K562 (cell line): ENCODE measurements at regions not wholly inside any gene's neighbourhood (a gene's known extent, or its start where the extent isn't known, plus 50 kb on each side); places are given as distances from the start of the nearest gene placed in this dataset.

Experiments
- ATAC-seq: fragments of 200-7000 bp; cut with Tn5 transposase; 3 replicates; pipeline ENCODE4 v1.9.1; 2020; ENCODE audit warnings: moderate library complexity
- BruUV-seq: library from RNA; stranded (reverse); fragments of 400-500 nt; replicated peaks from 2 replicates; lab custom pipeline; 2021; lab: Mats Ljungman, UMichigan
- CTCF ChIA-PET: fragments of 300-600 bp; formaldehyde crosslinking; extraction: SDS; loops from one replicate; lab custom pipeline; 2021; ENCODE audit warnings: low intra/inter-chr PET ratio; lab: Yijun Ruan, JAX
- POLR2A ChIA-PET: fragments of 300-600, 350-650 bp; sonication (Branson Sonifier 250); formaldehyde crosslinking; extraction: SDS; loops from one replicate; lab custom pipeline; 2021; ENCODE audit warnings: antibody characterized with exemption, inconsistent platforms; lab: Yijun Ruan, JAX
- DNase-seq, 4 experiments: peaks; one replicate each; pipeline versions ENCODE4 v3.0.0 to v3.0.0-alpha.2; 2011 to 2018; ENCODE audit warnings: low spot score in 3 of 4, mixed read lengths in 3 of 4; ENCODE audit errors: extremely low read depth in 1 of 4
- FAIRE-seq: peaks from 2 replicates; lab custom pipeline; 2011; peaks lifted over from hg19 to GRCh38; lab: Jason Lieb, UNC
- H2AFZ ChIP-seq: 2 replicates; pipeline ENCODE4 v1.6.0; 2011; ENCODE audit warnings: low read depth, low read length, control low read depth, inconsistent platforms
- H3K27ac ChIP-seq: fragments of 200-600 bp; 3 replicates; pipeline ENCODE4 v1.8.0; 2011; ENCODE audit warnings: low read depth, mild to moderate bottlenecking, control low read depth, inconsistent platforms, low read length, moderate library complexity, mixed read lengths; ENCODE audit errors: extremely low read depth
- H3K27me3 ChIP-seq, 2 experiments: fragments of 300-600 bp in 1 of 2; 2 replicates in 1 of 2; 3 replicates in 1 of 2; pipeline versions ENCODE4 v1.6.0 to v1.8.0; 2011; ENCODE audit warnings: inconsistent platforms in 2 of 2, low read length in 2 of 2, mild to moderate bottlenecking in 1 of 2, mixed read lengths in 1 of 2, moderate library complexity in 1 of 2; ENCODE audit not compliant: control insufficient read depth in 2 of 2, insufficient read depth in 2 of 2
- H3K36me3 ChIP-seq: fragments of 300-600 bp; 3 replicates; pipeline ENCODE4 v1.8.0; 2011; ENCODE audit warnings: mild to moderate bottlenecking, low read length, inconsistent platforms; ENCODE audit not compliant: control insufficient read depth, insufficient read depth
- H3K4me1 ChIP-seq, 2 experiments: fragments of 200-600 bp in 1 of 2; replicated peaks in 1 of 2; 2 replicates in 1 of 2; 3 replicates in 1 of 2; pipeline versions ENCODE4 v1.5.1 to v1.8.0; 2011; ENCODE audit warnings: inconsistent platforms in 2 of 2, low read length in 2 of 2, mild to moderate bottlenecking in 1 of 2, mixed read lengths in 1 of 2, moderate library complexity in 1 of 2; ENCODE audit not compliant: control insufficient read depth in 2 of 2, insufficient read depth in 2 of 2
- H3K4me2 ChIP-seq: 2 replicates; pipeline ENCODE4 v1.6.1; 2011; ENCODE audit warnings: low read length, control low read depth, inconsistent platforms, mixed read lengths; ENCODE audit not compliant: insufficient read depth
- H3K4me3 ChIP-seq: fragments of 200-600 bp; sonication (generic), shearing (Covaris generic); 2 replicates; pipeline ENCODE4 v1.5.1; 2016; ENCODE audit warnings: control low read depth, inconsistent platforms
- H3K79me2 ChIP-seq: fragments of 200-600 bp; 3 replicates; pipeline ENCODE4 v1.8.0; 2011; ENCODE audit warnings: low read length, inconsistent platforms; ENCODE audit not compliant: control insufficient read depth, insufficient read depth
- H3K9ac ChIP-seq, 2 experiments: 2 replicates each; pipeline versions ENCODE4 v1.6.0 to v1.6.1; 2011; ENCODE audit warnings: low read depth in 2 of 2, low read length in 2 of 2, control low read depth in 1 of 2, inconsistent platforms in 1 of 2, mild to moderate bottlenecking in 1 of 2, mixed read lengths in 1 of 2; ENCODE audit not compliant: insufficient read depth in 1 of 2
- H3K9me1 ChIP-seq: one replicate; pipeline ENCODE4 v1.6.0; 2011; ENCODE audit warnings: inconsistent platforms, mild to moderate bottlenecking, low read length, moderate library complexity; ENCODE audit not compliant: control insufficient read depth, insufficient read depth
- H3K9me3 ChIP-seq: replicated peaks from 2 replicates; pipeline ENCODE4 v1.5.1; 2011; ENCODE audit warnings: low read depth, low read length, inconsistent platforms; ENCODE audit not compliant: control insufficient read depth, insufficient read depth
- H4K20me1 ChIP-seq: replicated peaks from 2 replicates; pipeline ENCODE4 v1.6.1; 2011; ENCODE audit warnings: low read length, inconsistent platforms, mixed read lengths; ENCODE audit not compliant: control insufficient read depth, insufficient read depth
- ATF1 ChIP-seq, 2 experiments: fragments of 450-650 bp in 1 of 2; IDR thresholded peaks; 2 replicates each; pipeline ENCODE4 v1.6.1; 2016; ENCODE audit warnings: missing compliant biosample characterization in 1 of 2, missing genetic modification characterization in 1 of 2
- CREB3L1 ChIP-seq: fragments of 450-650 bp; IDR thresholded peaks from 2 replicates; pipeline ENCODE4 v1.6.1; 2014; ENCODE audit warnings: low read depth, mild to moderate bottlenecking, moderate library complexity, borderline replicate concordance
- GTF3C2 ChIP-seq: IDR thresholded peaks from 3 replicates; pipeline ENCODE4 v1.6.1; 2011; ENCODE audit warnings: borderline replicate concordance, mild to moderate bottlenecking, moderate library complexity; ENCODE audit not compliant: insufficient read length; ENCODE audit errors: extremely low read depth
- HMG20A ChIP-seq: fragments of 450-650 bp; formaldehyde crosslinking; conservative IDR thresholded peaks from 2 replicates; pipeline ENCODE4 v1.4.0; 2020; ENCODE audit warnings: mild to moderate bottlenecking, mixed read lengths
- IRF2 ChIP-seq: sonication (generic); formaldehyde crosslinking; IDR thresholded peaks from 2 replicates; pipeline ENCODE4 v1.8.1; 2022; ENCODE audit warnings: mild to moderate bottlenecking, missing genetic modification reagents
- NBN ChIP-seq: fragments of 450-650 bp; IDR thresholded peaks from 2 replicates; pipeline ENCODE4 v1.6.1; 2016; ENCODE audit warnings: low read depth, mild to moderate bottlenecking
- NELFE ChIP-seq: IDR thresholded peaks from 2 replicates; pipeline ENCODE4 v1.6.1; 2011; ENCODE audit warnings: mild to moderate bottlenecking; ENCODE audit not compliant: insufficient read depth, insufficient read length
- NEUROD1 ChIP-seq: fragments of 150-350 bp; IDR thresholded peaks from 2 replicates; pipeline ENCODE4 v1.6.1; 2014; ENCODE audit warnings: borderline replicate concordance, low read length, low read depth; ENCODE audit not compliant: partially characterized antibody
- PYGO2 ChIP-seq: fragments of 450-650 bp; IDR thresholded peaks from 2 replicates; pipeline ENCODE4 v1.6.1; 2016; ENCODE audit warnings: mild to moderate bottlenecking, missing genetic modification characterization, moderate library complexity, missing compliant biosample characterization
- RBM22 ChIP-seq: fragments of 200-400 bp; formaldehyde crosslinking; IDR thresholded peaks from 2 replicates; pipeline ENCODE4 v1.6.1; 2018; ENCODE audit warnings: low read length, low read depth; ENCODE audit not compliant: poor library complexity, severe bottlenecking
- SETDB1 ChIP-seq: IDR thresholded peaks from one replicate; pipeline ENCODE4 v1.6.1; 2012; ENCODE audit warnings: low read length, control low read depth, inconsistent platforms
- SP2 ChIP-seq: IDR thresholded peaks from 2 replicates; pipeline ENCODE4 v1.6.1; 2011; ENCODE audit warnings: mild to moderate bottlenecking, low read depth, low read length, moderate library complexity; ENCODE audit not compliant: poor library complexity, severe bottlenecking; ENCODE audit errors: extremely low read depth
- ZNF124 ChIP-seq: sonication (generic); formaldehyde crosslinking; IDR thresholded peaks from 2 replicates; pipeline ENCODE4 v1.8.1; 2022; ENCODE audit warnings: missing genetic modification reagents
- WGBS: fragments of 100-300 bp; shearing (Covaris generic); methylation state at CpG from one replicate; pipeline ENCODE4 v1.1.6; 2016; ENCODE audit warnings: low coverage, mixed read lengths; ENCODE audit not compliant: insufficient coverage; ENCODE audit errors: missing lambda C conversion rate; 5-methylcytosine and 5-hydroxymethylcytosine counted together
- in situ Hi-C: fragments of 300-500 bp; cut with MboI; formaldehyde crosslinking; loops from 4 replicates; pipeline ENCODE4 v1.15.0; 2018; ENCODE audit warnings: inconsistent platforms, mixed read lengths
- intact Hi-C: fragments of 100-400 bp; cut with micrococcal nuclease; formaldehyde crosslinking; loops from 2 replicates; pipeline ENCODE4 v1.14.2; 2022

- in situ Hi-C loops (no loop called here), intact Hi-C loops (no loop called here)
- Histone ChIP-seq H3K9me3 (no peaks in the 10 kb centered on the region), H3K27ac (no peak overlapping the region), H3K79me2 (no peaks in the 10 kb centered on the region), H3K27me3 (no peaks in the 10 kb centered on the region), H3K36me3 (no peaks in the 10 kb centered on the region), H3K4me3 (no peak overlapping the region), H3K4me1 (no peaks in the 10 kb centered on the region), H3K4me2 (no peak overlapping the region), H2AFZ (no peak overlapping the region), H3K9ac (no peak overlapping the region), H3K9me1 (no peaks in the 10 kb centered on the region), H4K20me1 (no peaks in the 10 kb centered on the region)
- no peak for TF ChIP-seq GTF3C2
- POLR2A ChIA-PET, result no interaction called here
- WGBS, result 0% methylated on average over 1 of the region's 1 CpG
- CTCF ChIA-PET, result no interaction called here
- BruUV-seq, result no TSS peak
- DNase-seq, result no peak
- no peak for ATAC-seq
- no peak for FAIRE-seq
These were observed 625.1 kb upstream of the ANKRD30A start for GRCh38 chr10:36500266-36500665.

- H3K27ac ChIP-seq, result no peak overlapping the region
- no peaks in the 10 kb centered on the region for H3K9me1 ChIP-seq
- no peaks in the 10 kb centered on the region for H4K20me1 ChIP-seq
- H3K36me3 ChIP-seq, result no peaks in the 10 kb centered on the region
- WGBS, result 11% methylated on average over 1 of the region's 1 CpG
- ChIA-PET POLR2A (no interaction called here), CTCF (no interaction called here)
- intact Hi-C loops, result no loop called here
- H3K9ac ChIP-seq, result no peak overlapping the region
- BruUV-seq, result no TSS peak
- H3K79me2 ChIP-seq, result no peaks in the 10 kb centered on the region
- H3K4me2 ChIP-seq, result no peak overlapping the region
- H3K4me1 ChIP-seq, result no peaks in the 10 kb centered on the region
- DNase-seq (no peak), ATAC-seq (no peak), FAIRE-seq (no peak)
- in situ Hi-C loops, result no loop called here
- H2AFZ ChIP-seq, result no peak overlapping the region
- no peaks in the 10 kb centered on the region for H3K27me3 ChIP-seq
- H3K9me3 ChIP-seq, result no peaks in the 10 kb centered on the region
- H3K4me3 ChIP-seq, result no peak overlapping the region
- TF ChIP-seq CREB3L1 (no peak), SP2 (no peak), PYGO2 (tag) (no peak), ZNF124 (no peak), IRF2 (no peak), NBN (no peak), NELFE (no peak), NEUROD1 (no peak), SETDB1 (no peak), RBM22 (no peak), HMG20A (no peak), ATF1 (CRISPR knock-in tag; IDR thresholded peaks at IDR 0.05) (no peak), ATF1 (tag; IDR thresholded peaks at IDR 0.05) (no peak)
These were observed 625.7 kb upstream of the ANKRD30A start for GRCh38 chr10:36499693-36500092.
